GM19099 (cell line): ENCODE measurements at regions not wholly inside any gene's neighbourhood (a gene's known extent, or its start where the extent isn't known, plus 50 kb on each side); places are given as distances from the start of the nearest gene placed in this dataset.

Source experiments
- POLR2A ChIP-seq: IDR thresholded peaks from 3 replicates; pipeline ENCODE4 v1.6.1; 2011; ENCODE audit warnings: low read depth; ENCODE audit not compliant: insufficient read length; ENCODE audit errors: extremely low read depth

- TF ChIP-seq POLR2A, result no peak
These were observed 507.4 kb upstream of the PKDCC start for GRCh38 chr2:41540272-41540998.

DNA sequence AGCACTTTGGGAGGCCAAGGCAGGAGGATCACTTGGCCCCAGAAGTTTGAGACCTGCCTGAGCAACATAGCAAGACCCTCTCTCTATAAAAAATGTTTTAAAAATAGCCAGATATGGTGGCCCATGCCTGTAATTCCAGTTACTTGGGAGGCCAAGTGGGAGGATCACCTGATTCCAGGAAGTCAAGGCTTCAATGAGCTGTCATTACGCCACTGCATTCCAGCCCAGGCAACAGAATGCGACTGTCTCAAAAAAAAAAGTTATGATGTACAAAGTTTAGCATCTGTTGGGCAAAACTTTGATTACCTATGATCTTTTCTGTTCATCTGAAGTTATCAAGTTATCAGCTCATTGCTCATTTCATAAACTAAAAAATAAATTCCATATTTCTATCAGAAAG lies 504.1 kb upstream of the PKDCC start:
- TF ChIP-seq POLR2A, result no peak

GRCh38 chr2:41544709-41545108 lies 503.1 kb upstream of the PKDCC start:
- no peak for TF ChIP-seq POLR2A

DNA sequence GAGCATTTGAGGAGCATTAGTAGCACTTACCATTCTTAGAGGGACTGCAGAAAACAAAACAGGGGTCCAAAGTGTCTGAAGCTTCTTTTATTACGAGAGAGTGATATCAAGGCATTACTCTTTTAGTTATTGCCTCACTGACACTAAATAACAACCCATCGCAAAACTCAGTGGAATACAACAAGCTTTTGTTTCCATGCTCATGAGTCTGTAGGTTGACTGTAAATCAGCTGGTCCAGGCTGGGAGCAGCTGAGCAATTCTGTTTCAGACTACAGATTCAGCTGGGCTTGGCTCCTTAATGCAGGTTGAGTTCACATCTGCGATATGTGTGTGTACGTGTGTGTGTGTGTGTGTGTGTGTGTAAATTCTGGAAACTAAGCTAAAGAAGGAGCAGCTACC lies 501.8 kb upstream of the PKDCC start:
- no peak for TF ChIP-seq POLR2A

DNA sequence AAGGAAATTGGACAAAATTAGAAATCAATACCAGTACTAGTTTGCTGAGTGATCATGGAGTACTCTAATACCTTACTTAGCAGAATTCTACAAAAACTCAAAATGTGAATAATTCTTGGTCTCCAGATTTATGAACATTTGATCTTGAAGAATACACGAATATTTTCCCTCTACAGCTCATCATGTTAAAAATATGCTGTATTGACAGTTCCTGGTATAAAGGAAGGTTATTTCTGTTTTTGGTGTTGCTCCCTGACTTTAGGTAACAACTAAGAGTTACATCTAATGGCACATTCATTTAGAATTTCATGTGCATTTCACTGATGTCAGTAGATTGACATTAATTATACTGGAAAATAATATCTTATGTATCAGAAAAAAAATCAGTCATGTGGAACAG lies 479.2 kb upstream of the PKDCC start:
- TF ChIP-seq POLR2A, result no peak

DNA sequence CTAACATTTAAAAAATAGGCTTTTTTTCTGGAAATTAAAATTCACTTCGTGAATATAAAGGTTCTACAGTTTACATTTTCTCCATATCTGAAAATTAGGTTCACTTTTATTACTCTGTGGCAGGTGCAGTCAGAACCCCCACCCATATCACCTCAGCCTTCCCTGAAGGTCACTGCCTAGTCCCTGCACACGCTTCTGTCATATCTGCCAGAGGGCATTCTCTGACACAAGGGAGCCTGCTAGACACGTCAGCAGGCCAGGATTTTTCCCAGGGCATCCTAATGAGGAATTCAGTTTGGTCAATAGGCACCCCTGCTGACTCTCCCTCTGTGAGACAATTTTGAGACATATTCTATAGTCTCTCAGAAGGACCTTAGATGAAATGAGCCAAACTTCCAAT lies 475.7 kb upstream of the PKDCC start:
- no peak for TF ChIP-seq POLR2A

DNA sequence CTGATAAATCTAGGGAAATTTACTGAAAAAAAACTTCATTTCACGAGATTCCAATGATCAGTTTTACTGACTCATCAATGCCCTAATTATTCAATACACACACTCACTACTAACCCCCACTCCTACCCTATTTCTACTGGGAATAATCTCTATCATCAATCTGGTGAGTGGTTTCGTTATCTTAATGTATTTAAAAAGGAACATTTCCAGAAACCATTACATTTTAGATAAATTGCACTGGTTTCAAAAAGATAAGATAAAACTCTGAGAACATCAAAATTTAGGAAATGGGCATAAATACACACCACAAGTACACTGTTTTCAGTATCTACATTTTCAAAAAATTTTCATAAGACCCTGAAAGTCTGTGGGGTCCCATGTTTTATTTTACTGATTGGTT lies 471.4 kb upstream of the PKDCC start:
- no peak for TF ChIP-seq POLR2A

- TF ChIP-seq POLR2A, result no peak
These were observed 468.0 kb upstream of the PKDCC start for GRCh38 chr2:41579806-41580205.

DNA sequence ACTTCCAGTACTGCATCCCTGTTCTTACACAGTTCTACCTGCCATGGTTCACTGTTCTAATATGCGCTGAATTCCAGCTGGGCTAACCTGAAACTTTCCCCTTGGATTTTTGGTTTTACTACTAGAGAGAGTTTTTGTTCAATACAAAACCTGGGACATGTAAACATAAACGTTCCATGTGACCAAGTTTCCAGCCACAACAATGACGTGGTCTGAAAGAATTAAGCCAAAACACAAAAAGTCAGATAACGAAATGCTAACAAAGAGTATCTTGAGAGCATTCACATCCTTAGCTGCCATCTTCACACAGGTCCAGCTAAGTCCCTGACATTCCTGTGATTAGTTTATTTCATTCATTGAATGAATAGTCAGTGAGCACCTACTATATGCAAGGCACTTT lies 467.0 kb upstream of the PKDCC start:
- TF ChIP-seq POLR2A, result no peak

DNA sequence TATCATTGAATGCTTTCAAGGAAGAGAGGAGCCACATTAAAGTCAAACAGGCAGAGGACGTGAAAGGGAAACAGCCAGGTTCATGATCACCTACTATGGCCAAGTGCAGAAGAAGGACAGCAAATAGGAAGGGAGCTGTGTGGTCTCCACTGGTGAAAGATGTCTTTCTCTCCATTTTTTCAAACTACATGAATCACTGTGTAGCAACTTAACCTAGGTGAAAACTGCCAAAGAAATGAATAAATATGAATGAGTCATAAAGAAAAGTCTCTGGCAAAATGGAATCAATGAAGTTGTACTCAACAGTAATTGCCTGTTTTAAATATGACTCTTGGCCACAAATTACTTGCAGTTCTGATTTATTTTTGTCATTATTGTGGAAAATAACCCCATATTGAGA lies 452.6 kb upstream of the PKDCC start:
- no peak for TF ChIP-seq POLR2A

DNA sequence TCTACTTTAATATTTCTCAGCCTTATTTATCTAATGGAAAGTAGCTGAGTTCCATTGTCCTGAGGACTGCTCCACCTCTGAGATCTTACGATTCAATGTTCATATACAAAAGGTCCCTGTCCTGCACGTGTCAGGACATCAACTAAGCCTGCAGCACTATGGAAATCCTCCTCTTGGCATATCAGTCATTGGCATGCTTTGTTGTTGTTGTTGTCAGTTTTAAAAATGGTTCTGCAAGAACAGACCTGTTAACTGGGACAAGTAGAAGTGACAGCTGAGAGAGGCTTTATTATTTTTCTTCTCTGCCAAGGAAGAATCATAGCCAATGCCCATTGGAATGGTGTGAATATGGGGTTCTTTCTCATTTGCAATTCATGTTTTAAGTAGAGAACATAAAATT lies 450.1 kb upstream of the PKDCC start:
- no peak for TF ChIP-seq POLR2A

DNA sequence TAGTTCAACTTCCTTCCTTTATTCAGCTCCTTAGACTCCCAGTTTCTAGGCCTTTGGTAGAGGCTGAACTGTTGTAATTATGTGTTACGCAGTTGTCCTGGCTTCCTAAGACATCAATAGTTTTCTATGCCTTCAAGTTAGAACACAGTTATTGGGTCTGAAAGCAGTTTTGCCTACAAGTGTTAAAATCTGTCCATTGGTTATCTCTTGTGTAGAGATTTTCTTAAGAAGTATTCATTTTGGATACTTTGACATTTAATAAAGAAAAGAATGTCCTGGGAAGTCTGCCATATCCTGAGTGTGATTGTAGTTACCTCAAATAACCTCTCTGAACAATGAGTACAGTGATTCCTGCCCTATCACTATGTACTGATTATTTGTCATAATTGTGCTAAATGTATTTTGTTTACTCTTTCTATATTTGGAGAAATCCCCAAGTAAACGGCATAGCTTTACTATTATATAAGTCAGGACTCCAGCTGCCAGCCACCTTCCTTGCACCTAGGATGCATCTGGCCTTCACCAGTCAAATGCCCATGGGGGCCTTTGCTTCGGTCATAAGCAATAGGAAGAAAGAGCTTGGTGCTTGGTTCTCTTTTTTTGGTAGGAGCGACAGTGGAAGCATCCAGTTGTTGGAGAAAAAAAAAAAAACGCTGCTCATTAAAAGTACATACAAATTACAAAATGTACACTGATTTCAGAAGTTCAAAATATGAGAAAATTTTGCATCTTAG lies 449.5 kb upstream of the PKDCC start:
- TF ChIP-seq POLR2A, result no peak

- TF ChIP-seq POLR2A, result no peak
These were observed 447.4 kb upstream of the PKDCC start for GRCh38 chr2:41600460-41600859.

GRCh38 chr2:41602341-41602740 lies 445.5 kb upstream of the PKDCC start:
- TF ChIP-seq POLR2A, result no peak

DNA sequence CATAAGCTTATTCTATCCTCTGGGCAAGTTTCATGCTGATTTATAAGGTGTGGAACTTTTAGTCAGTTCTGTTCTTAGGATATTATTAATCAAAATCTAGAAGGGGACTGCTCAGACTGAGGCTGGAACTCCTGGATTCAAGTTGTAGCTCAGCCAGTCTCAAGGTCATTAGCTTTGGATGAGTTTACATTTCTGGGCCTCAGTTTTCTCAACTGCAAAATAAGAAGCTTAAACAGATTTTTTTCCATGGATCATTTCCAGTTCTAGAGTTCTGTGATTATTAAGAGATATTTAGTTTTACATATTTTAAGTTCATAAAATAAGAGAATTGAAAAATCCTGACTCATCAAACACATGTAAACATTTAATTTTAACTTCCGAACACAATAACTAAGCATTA lies 442.5 kb upstream of the PKDCC start:
- TF ChIP-seq POLR2A, result no peak

DNA sequence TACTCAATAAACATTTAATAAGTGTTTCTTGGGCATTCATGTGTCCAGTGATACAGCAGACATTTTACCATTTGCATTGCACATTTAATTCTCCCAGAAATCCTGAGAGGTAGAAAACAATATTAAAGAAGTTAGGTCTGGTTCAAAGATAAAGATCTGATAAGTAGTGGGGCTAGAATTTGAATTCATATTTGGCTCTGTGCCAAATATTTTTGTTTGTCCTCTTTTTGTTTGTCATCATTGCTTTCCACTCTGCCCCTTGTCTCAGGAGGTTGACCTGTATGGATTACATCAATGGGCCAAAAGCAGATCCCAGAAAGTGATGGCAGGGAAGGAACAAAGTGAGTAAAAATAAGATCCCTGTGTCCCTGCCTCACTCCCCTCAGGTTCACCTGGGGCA lies 441.9 kb upstream of the PKDCC start:
- no peak for TF ChIP-seq POLR2A
